HG03108 (cell line): ENCODE measurements at regions not wholly inside any gene's neighbourhood (a gene's known extent, or its start where the extent isn't known, plus 50 kb on each side); places are given as distances from the start of the nearest gene placed in this dataset.

Experiments used
- ATAC-seq: cut with Tn5 transposase; IDR thresholded peaks from one replicate; pipeline ENCODE4 v1.9.1; 2021; ENCODE audit warnings: moderate library complexity; ENCODE audit not compliant: unreplicated experiment

DNA sequence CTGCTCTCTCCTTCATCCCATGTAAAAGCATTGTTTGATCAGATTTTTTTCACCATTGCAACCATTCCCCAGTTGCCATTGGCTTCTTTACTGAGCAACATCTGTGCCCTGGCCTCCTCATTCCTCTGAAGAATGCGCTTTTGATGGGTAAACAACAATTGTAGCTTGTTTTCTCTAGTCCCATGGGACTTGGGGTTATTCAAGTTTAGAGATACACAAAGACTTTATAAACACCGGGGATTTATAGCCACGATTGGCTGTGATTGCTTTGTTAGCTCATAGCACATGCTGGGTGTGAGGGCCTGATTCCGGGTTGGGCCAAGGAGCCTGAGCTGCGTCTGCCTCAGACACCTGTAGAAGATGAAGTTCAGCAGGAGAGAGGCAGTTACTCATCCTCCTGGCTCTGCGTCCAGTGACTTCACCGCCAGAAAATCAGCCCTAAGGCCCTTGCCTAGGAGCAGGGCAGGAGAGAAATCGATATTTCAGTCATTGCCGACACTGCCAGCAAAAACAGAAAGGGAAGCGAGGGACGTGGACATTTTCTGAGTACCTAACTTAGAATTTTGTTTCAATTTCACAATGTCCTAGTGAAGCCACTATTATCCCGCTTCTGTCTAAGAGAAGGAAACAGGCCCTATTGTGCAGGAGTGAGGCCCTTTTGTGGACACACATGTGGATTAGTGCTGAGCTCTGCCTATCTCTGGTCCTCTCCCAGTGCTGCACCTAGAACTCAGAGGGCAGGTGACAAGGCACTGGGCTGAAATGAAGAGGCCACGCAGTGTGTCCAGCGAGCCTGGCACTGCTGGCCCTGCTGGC is 159.8 kb upstream of the USP24 start:
- ATAC-seq = no peak

DNA sequence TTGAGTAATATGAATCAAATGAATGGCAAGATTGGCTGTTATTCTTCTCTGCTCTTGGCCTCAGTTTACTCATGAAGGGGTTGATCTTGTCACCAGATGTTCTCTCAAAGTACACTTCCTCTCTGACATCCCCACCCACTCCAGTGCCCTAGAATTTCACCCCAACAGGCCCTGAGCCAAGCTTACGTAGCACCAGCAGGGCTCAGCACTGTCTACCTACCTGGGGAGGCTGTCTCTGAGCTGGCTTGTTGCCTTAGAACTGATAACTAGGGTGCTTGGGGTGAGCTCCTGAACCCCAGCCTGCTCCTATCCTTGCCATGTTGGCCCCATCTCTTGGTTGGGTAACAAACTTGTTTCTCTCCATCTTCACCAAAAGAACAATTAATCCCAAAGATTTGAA is 159.1 kb upstream of the USP24 start:
- ATAC-seq = no peak

DNA sequence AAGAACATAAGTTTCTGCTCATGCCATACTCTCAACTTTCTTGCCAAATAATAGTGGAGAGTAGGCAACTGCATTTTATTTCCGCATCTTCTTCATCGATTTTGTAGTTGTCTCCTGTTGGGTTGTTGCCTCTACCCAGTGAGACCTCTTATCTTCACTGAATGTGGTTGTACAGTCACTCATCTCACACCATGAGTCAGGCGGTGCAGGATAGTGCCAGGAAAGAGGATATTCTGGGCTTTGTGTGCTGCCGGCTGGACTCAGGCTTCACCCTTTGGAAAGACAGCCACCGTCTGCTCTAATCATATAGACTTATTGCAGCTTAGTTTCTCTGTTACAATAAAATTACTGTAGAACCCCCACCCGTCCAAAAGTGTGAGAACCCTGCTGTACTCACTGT is 154.3 kb upstream of the USP24 start:
- no peak for ATAC-seq

DNA sequence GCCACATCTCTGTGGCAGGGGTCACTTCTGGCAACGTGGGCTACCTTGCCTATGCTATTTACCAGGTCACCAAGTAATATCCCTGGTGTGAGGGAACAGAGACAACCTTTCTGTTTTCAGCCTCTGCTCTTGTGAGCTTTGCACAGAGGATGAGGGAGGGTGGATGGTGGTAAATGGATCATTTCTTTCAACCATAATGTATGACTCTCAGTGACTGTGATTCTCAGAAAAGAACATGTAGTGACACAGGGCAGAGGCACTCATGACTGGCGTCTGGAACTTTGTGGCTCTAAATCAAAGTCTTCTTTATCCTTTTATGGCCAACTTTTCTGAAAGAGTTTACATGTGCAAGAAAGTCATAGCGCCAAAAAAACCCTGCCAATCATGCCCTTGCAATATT is 153.5 kb upstream of the USP24 start:
- ATAC-seq = no peak

DNA sequence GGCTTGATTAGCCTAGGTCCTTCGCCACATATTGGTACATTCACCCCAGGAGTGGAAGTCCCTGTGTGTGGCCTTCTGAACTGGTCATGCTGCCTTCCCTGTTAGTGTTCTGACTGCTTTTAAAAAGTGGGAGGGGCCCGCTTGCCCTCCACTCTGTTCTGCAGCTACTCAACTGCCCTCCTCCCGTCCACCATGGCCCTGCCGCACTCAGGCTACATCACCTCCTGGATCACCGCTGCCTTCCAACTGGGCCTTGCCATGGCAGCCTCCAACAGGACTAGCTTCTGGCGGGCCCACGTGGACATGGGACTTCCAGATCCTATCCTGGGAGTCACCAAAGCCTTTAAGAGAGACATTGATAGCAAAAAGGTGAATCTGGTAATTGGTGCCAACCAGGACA is 152.1 kb upstream of the USP24 start:
- no peak for ATAC-seq

DNA sequence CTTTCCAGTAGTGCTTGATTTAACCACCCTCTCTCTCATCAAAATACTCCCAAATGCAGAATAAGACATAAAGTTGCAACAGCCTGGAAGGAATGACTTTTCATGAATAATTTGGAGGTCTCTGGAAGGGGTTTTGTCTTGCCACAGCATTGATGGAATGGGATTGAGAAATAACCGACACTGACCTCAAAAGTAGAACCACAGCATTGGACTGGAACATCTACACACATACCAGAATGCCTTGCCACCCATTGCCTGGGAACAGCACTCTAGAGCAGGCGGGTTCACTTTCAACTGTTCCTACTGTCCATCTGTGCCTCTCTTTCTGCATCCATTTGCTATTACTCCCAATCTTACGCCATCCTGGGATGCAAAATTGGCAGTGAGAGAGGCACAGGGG is 149.1 kb upstream of the USP24 start:
- no peak for ATAC-seq

DNA sequence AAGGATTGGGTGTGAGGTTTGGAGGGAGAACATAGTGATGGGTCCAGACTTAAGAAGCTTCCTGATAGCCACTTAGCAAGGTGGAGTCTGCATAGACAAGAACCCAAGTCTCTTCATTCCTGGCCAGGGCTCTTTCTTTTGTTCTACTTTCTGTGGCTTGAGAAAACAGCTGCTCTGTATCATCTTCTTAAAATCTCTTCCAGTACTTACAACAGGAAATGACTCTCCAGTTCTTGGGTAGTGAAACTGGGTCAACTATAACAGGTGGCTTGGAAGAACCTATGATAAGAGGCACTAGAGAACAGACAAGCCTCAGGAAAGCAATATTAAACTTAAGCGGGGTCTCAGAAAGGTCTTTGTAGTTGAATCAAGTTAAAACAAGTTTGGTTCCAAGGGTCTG is 148.1 kb upstream of the USP24 start:
- no peak for ATAC-seq

DNA sequence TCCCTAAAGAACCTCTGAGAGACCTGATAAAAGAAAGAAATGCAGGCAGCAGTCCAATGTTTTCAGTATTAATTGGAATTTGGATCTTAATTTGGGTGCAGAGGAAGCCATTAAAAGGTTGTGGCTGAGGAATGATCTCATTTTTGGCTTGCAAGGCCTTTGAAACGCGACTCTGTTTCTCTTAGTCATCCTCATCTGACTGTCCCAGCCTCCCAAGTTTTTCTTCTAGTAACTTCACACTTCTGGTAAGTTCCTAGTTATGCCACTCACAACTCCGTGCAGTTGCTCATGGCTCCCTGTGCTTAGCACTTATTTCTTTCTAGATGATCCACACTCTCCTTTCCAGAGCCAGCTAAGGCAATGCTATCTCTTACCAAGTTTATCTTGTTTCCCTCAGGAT is 147.4 kb upstream of the USP24 start:
- no peak for ATAC-seq

DNA sequence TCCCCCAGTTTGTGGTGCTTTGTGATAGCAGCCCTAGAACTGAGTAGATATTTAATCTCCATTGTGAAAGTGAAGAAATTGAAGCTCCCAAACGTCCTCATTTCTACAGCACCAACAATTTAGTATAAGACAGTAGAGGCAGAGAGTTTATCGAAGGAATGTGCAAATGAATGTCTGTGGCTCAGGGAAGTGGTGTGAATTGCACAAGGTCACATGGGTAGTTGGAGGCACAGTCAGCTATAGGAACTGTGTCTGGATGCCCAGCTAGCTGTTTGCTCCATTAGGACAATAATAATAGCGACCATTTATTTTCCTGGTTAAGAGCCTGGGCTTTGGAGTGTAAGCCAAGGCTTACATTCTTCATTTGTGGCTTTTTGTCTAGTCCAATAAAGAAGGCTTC is 144.4 kb upstream of the USP24 start:
- no peak for ATAC-seq

DNA sequence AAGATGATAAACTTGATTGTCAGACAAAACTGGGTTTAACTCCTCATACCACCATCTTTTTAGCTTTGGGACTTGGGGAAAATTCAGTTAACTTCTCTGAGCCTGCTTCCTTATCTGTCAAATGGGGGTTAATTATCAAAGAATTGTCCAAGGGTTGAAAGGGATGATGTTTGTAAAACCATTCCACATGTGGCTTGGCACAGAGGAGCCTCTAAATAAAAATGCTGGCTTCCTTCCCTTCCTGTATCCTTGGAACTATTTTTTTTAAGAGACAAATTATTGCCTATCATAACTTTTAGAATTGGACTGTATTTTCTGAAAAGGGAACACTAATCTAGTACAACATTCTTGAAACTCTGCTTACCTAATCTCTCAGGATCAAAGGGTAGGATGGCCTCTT is 143.4 kb upstream of the USP24 start:
- no peak for ATAC-seq

DNA sequence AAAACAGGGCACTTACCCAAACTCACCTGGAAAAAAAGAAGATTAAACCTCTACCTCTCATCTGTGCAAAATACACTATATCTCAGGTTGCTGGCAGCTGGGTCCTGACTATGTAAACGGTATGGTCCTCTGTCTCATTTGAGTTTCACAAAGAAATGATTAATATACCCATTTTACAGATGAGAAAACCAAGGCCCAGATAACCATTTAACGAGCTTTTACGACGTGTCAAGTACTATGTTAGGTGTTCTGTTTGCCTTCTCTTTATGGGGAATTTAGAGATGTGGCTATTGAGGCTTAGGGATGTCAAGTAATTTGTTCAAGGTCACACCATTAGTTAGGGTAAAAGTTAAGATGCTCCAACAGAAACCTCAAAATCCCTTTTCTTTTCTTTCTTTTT is 140.4 kb upstream of the USP24 start:
- no peak for ATAC-seq

DNA sequence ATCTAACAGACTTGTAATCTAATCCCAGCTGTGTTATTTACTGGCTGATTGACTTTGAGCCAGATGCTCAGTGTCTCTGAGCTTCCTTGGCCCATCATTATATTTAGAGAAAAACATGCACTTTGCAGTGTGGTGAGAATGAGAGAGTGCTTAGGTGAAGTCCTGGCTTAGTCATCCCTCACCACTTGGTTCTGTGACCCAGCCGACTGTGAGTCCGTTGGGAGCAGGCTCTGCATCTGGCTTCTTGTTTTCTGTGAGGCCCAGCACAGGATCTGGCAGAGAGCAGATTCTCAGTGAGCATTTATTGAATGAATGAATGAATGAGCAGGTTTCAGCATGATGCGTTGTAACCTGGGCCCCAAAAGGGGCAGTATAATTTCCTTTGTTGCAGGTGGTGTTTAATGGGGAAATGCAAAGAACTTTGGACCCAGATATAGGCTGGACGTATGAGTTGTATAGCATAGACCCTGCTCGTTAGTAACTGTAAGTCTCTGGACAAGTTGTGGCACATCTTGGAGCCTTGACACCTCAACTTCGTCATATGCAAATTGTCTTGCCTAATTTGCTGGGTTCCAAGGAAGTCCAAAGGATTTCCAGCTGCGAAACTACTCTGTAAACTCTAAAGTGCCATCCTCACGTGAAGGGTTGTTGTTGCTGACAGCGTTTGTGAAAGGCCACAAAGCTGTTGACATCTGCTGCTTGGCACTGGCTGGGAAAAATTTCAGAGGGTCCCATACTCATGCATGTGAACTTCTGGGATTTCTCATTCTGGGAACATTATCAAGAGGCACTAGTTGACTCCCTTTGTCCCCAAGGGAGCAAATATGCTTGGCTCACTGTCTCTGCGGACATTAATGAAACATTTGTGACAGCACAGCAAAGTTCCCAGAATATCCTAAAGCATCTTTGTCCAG is 138.8 kb upstream of the USP24 start:
- no peak for ATAC-seq

DNA sequence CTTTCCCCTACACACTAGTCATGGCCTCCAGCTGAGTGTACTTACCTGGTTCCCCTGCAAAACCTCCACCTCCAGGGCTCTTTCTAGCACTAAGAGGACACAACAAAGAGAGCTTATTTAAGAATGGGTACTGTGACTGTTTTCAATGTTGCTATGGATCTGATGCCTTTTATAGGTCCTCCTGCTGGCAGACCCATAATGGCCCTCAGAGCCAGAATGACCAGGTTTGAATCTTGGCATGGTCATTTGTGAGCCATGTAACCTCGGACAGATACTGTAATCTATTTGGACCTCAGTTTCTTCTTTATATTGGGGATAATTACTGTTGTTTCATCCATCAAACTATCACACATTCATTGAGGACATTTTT is 137.6 kb upstream of the USP24 start:
- no peak for ATAC-seq

DNA sequence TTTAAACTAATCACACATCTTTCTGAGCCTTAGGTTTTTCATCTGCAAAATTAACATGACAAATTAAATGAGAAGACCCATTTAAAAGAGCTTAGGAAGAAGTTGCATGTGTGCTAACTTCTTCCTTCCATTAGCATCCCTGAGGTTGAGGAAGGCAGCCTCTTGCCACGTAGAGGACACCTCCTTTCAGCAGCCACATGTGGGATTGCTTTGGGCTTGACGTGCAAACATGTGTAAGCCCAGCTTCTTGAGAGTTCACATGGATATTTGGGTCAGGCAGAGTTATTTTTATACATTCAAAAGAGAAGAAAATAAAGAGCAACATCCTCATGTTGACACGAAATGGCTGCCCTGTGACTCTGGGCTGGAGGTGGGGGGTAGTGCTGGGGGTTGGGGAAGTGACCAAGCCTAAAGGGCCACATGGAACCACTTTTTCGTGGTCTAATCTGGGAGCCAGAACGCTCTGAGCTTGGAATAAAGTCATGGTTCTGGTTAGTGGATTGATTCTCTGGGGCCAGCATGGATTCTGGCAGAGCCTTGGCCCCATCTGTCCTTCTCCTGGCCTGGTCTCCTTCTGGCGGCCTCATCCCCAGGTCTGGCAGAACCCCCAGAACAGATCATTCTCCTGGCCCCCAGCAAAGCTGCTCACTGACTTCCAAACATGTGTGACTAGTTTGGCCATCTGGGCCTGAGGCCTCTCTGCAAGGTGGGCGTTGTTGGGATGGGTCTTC is 137.1 kb upstream of the USP24 start:
- no peak for ATAC-seq

DNA sequence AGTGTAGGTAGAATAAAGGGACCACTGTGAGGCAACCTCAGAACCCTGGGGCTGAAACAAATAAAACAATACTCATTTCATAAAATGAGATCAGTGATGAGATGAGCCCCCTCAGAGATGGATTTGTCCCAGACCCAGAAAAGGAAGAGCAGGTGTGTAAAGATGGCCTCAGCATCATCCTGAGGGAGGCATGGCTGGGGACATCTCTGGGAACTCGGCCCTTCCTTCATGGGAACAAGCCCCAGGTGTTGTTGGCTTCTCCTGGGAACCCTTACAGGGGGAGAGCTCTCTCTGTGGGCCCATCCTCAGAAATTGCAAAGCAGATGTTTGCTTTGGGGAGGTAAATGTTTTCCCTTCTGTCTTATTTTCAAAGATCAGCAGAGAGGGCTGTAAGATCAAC is 133.2 kb upstream of the USP24 start:
- ATAC-seq = no peak

DNA sequence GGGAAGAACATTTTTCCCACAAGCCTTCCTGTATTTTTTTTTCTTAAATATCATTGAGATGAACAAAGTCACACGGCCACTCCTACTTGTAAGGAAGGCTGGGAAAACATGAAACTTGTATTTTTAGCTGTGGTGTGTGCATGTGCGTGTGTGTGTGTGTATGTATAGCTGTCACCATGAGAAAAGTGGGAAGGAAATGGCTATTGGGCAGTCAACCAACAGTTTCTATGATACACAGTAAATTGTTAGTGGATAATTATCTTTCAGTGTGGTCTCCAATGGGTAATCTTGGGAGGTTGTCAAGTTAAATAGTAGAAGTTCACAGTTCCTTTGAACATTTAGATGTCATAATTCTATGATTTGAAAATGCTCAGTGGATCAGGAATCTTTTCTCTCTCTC is 132.7 kb upstream of the USP24 start:
- no peak for ATAC-seq

DNA sequence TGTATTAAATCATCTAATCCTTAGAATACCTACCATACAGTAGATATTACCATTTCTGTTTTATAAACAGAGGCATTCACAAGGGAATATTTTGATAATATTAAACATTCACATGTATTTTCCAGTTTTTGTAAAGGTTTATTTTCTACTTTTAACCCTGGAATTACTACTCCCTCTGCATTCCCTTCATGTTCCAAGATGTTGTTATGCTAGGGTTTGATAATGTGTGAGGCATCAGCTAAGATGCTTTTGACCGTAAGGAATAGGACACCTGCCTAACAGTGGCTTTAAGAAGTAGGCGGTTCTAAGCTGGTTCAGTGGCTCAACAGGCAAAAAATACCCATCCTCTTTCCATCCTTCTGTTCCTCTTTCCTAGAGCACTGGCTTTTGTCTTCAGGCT is 131.9 kb upstream of the USP24 start:
- no peak for ATAC-seq

DNA sequence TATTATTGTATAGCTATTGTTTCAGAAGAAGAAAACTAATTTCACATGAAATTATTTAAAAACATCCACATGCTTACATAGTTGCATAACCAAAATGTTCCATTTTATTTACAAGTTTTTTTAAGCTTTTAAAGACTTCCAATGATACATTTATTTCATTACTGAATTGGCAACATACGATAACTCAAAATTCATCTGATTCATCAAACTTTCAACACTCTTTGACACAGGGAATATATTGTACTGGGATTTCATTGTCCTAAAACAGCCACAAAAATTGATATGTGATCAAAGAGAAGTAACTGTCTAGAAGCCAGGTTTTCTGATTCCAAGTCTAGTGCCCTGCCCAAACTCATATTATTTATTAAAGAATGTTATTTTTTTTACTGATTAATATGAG is 131.4 kb upstream of the USP24 start:
- no peak for ATAC-seq

DNA sequence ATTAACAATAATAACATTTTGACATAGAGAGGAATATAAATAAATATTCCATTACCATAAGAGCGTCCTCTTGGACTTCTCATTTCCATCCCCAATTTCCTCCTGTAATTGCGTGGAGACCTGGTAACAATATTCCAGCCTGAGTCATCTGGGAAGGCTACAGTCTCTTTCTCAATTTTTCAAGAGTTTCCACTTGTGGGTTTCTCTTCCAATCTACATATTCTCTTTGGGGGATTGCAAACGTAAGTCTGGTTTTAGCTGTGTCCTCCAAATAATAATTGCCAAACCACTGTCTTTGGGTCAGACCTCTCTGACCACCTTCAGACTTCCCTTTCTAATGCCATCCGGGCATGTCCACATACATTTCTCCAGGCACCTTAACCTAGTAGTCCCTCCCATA is 124.5 kb upstream of the USP24 start:
- ATAC-seq = no peak

DNA sequence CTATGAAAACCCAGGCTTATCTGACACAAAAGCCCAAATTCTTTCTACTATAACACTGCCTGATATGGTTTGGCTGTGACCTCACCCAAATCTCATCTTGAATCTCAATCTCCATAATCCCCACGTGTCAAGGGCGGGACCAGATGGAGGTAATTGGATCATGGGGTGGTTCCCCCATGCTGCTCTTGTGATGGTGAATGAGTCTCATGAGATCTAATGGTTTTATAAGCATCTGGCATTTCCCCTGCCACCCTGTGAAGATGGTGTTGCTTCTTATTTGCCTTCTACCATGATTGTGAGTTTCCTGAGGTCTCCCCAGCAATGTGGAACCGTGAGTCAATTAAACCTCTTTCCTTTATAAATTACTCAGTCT is 123.3 kb upstream of the USP24 start:
- ATAC-seq = no peak

DNA sequence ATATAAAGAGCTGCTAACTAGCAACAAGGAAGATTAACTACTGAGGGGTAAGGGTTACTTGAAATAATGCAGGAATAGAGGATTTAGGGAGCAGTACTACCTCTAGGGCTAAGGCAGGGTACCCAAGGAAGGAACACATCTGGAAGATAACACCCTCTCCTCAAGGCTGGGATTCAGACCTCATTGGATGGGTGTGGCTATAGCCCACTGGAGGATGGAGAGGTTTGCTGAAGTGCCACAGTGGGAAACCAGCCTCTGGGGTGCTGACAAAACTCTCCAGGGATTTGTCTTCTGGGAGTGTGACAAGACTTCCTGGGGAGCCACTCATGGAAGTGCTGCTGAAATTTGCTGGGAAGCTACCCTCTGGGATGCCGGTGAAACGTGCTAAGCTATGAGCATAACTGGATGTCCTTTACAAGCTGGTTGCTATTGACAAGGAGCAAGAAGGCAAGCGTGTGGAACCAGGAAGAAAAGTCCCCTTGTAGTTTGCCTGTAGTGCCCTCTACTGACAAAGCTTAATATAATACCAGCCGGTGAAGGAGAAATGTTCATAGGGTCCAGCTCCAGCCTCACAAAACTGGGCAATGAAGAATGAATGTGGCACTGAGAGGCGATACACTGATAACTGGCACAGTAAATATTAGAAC is 122.8 kb upstream of the USP24 start:
- no peak for ATAC-seq
